ENCODE measurements at regions not wholly inside any gene's neighbourhood (a gene's known extent, or its start where the extent isn't known, plus 50 kb on each side); places are given as distances from the start of the nearest gene placed in this dataset.
A peak's percentile ranks its signal among the peaks of the same experiment; 100 is the strongest.

- DNase-seq (ENCODE audit: low read depth), result no peak
Measured at GRCh38 chr1:96964761-96965160, 243.2 kb downstream of the PTBP2 start.

GRCh38 chr1:96966536-96967138 lies 245.1 kb downstream of the PTBP2 start:
- peak; percentile 41 for DNase-seq (ENCODE audit: low read depth)

DNA sequence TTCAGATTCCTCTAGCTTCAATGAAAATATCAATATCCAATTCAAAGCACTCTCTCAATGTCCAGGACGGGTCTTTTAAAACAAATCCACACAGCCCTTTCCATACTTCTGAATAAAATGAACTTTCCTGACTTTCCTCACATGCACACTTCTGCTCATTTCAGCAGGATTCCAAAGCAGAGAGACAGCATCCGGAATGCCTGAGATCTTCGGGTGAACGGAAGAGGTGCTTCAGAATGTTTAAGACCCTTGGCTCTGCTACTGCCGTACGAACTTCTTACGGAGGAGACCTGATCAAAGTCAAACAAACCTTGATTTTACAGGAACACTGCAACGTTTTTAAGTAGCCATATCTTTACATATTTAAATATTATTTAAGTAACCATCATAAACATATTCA lies 245.7 kb downstream of the PTBP2 start:
- DNase-seq (ENCODE audit: low read depth), result no peak

DNA sequence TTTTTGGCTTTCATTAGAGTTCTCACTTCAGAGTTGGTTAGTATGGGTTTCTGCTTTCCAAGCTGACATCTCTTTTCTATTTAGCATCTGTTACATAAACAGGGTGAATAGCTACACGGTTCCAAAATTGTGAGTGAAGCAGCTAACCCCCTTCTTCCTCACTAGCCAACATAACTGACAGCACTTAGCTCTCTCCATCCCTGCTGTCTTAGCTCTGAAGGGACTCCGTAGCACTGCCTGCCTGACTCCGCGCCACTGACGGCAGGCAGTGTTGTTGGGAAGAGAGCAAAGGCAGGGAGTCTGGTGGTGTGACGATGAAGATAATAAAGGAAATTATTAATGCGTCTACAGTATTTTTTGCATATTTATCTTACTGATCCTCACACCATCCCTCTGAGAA lies 247.0 kb downstream of the PTBP2 start:
- DNase-seq (ENCODE audit: low read depth), result no peak

- DNase-seq (ENCODE audit: low read depth), result no peak
Measured at GRCh38 chr1:96968983-96969382, 247.4 kb downstream of the PTBP2 start.

- DNase-seq (ENCODE audit: low read depth), result no peak
Measured at GRCh38 chr1:96969656-96970163, 248.1 kb downstream of the PTBP2 start.

- DNase-seq (ENCODE audit: low read depth), result no peak
Measured at GRCh38 chr1:96971439-96971838, 249.9 kb downstream of the PTBP2 start.

GRCh38 chr1:96971849-96972602 lies 250.4 kb downstream of the PTBP2 start:
- no peak for DNase-seq (ENCODE audit: low read depth)

GRCh38 chr1:96973605-96974004 lies 252.0 kb downstream of the PTBP2 start:
- DNase-seq (ENCODE audit: low read depth), result no peak

DNA sequence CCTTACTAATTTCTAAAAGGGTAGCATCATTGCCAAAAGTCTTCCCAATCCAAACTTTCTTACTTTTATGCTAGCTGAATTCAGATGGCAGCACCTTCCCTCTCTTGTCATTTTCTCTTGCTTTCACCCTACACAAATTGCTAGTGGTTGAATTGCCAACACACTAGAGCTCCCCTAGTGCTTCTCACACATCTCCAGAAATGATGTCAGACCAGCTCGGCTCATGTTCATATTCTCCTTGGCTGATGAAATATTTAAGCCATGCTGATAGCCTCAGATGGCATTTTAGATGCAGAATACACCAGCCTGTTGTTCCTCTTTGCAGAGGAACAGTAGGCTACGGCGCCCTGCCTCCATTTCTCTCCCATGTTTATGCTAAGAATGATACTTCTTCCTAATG lies 256.9 kb downstream of the PTBP2 start:
- DNase-seq (ENCODE audit: low read depth), result no peak

GRCh38 chr1:96978901-96979300 lies 257.3 kb downstream of the PTBP2 start:
- DNase-seq (ENCODE audit: low read depth), result no peak

DNA sequence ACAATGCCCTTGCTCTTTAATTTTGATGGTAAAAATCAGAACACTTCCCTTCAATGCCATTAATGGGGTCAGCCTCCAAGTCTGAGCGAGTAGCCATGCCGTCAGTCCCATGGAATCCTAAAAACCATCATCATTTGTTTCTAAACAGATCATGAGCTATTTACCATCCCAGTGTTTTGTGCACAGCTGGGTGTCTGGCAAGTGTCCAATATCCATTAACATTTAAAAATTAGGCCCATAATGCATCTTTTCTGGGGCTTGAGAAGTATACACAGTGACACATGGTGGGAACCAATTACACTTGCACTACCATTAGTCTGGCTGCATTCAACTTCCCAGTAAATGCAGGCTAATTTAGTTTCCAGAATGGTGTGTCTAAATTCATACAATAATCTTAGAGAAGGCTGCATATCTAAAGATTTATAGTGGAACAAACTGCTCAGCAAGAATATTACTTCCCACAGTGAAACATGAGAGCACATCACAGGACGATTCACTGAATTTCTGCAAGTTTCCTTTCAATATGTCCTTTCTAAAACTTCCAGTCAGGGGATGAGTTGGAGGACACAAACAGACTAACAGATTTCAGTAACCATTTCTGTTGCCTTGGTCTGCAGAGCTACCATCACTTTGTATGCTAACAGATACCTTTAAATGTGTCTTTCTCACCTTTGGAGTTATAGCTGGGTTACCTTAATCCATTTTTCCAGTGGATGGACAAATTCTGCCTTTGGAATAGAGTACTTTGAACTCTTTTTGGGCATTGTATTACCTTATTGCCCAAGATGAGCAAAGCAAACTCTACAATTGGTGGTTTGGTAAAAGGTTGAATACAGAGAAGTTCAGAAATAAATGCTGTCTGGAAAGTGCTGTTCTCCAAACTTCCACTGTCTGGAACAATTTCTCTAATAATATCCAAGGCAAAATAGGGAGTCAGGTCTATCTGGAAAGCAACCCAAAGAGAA lies 258.0 kb downstream of the PTBP2 start:
- DNase-seq (ENCODE audit: low read depth), result no peak

- no peak for DNase-seq (ENCODE audit: low read depth)
Measured at GRCh38 chr1:96980448-96980847, 258.9 kb downstream of the PTBP2 start.

GRCh38 chr1:96981181-96981580 lies 259.6 kb downstream of the PTBP2 start:
- no peak for DNase-seq (ENCODE audit: low read depth)

DNA sequence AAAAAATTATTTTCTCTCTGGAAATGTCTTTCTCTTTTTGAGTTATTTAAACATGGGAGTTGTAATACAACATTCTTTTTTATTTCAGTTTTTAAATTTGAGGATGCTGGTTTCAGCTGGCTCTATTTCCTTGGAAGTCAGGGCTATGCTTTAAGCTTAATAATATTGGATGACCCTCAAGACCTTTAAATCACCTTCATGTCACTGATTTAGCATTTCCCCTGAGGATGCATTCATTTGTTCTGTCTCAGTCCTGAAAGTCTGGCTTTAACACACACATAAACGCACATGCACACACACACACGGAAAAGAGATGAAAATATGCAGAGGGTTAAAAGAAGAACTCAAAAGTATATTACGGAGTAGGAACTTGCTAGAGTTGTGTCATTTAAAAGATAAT lies 260.5 kb downstream of the PTBP2 start:
- DNase-seq (ENCODE audit: low read depth), result no peak

DNA sequence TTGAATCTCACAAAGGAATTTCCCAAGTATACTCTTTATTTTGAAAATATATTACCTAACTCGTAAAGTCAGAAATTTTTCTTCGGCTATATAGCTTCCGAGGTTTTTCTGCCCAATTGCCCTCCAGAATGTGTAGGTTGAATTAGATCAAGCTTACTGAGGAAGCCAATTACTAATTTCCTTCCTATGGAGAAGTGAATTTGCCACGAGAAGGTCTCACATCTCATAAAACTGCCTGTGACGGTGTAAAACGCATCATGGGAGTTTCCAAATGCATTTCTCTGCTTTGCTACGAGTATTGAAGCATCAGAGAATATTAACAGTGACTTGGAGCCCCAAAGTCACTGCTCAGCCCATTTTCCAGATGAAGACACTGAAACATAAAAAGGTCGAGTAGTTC lies 262.3 kb downstream of the PTBP2 start:
- no peak for DNase-seq (ENCODE audit: low read depth)

DNA sequence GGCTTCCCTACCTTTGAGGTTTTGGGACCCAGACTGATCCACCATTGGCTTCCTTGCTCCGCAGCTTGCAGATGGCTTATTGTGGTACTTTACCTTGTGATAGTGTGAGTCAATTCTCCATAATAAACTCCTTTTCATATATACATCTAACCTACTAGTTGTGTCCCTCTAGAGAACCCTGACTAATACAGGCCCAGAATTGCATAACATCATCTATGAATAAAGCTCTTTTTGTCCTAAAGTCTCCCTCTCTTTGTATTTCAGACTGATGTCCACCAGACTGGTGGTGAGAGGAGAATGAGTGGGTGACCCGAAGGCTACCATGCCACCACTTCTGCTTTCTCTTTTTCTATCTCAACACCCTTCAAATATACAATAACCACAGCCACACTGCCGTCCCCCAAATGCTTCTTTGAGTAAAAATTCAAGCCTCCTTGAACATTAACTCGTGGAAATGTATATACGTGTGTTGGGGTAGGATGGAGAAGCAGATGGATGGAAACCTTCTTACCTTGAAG lies 265.7 kb downstream of the PTBP2 start:
- no peak for DNase-seq (ENCODE audit: low read depth)

GRCh38 chr1:96989302-96989701 lies 267.7 kb downstream of the PTBP2 start:
- no peak for DNase-seq (ENCODE audit: low read depth)

DNA sequence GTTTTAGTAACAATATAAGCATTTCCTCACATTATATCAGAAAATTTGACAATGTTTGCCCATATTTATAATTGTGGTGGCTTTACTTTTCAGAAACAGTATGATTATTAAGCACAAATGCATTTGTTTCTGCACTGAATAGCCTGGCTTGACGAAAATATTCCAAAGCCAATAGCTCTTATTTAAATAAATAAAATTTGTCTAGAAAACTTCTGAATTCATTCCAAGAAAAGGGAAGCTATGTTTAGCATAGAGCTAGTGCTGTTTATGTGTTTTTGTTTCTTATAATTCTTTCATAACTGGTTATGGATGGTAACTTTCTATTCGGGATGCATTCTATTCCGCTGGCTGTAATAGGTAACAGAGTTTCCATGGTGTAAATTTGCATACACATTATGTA lies 268.6 kb downstream of the PTBP2 start:
- DNase-seq (ENCODE audit: low read depth), result no peak

GRCh38 chr1:96991261-96991660 lies 269.7 kb downstream of the PTBP2 start:
- DNase-seq (ENCODE audit: low read depth), result no peak

GRCh38 chr1:96992871-96993270 lies 271.3 kb downstream of the PTBP2 start:
- DNase-seq (ENCODE audit: low read depth), result no peak

- no peak for DNase-seq (ENCODE audit: low read depth)
Measured at GRCh38 chr1:96995351-96995750, 273.8 kb downstream of the PTBP2 start.
